Right lobe of liver (tissue), 4 donors: ENCODE measurements at regions not wholly inside any gene's neighbourhood (a gene's known extent, or its start where the extent isn't known, plus 50 kb on each side); places are given as distances from the start of the nearest gene placed in this dataset.

Experiments
- POLR2A ChIP-seq: fragments of 450-650 bp; IDR thresholded peaks from one replicate; pipeline ENCODE4 v1.6.1; 2017; ENCODE audit warnings: antibody characterized with exemption, mild to moderate bottlenecking
- TF ChIP-seq, protein P1 (sequence below), 4 donors: fragments of 200-600 bp in 3 of 4; fragments of 450-650 bp in 1 of 4; IDR thresholded peaks; one replicate each; pipeline versions ENCODE4 v1.5.1 to v1.8.0; 2016 to 2022; ENCODE audit warnings: antibody characterized with exemption in 4 of 4, mild to moderate bottlenecking in 2 of 4
- donor health status: DM: no; HTN: no; CAD: no.
- donor health status: DM: no; HTN: no; CAD: no.
- donor health status: DM: no; HTN: yes; CAD: no.

DNA sequence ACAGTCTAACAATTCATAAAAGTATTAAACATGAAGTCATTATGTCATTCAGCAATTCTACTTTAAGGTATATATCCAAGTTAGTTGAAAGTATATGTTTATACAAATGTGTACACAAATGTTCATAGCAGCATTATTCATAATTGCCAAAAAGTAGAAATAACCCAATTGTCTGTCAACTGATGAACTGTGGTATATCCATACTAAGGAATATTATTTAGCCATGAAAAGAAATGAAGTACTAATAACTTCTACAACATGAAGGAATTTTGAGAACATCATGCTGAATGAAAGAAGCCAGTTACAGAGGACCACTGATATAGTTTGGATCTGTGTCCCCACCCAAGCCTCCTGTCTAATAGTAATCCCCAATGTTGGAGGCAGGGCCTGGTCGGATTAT, 224.3 kb downstream of the SPATA31D1 start:
- TF ChIP-seq POLR2A, result no peak
- TF ChIP-seq, protein P1, sequence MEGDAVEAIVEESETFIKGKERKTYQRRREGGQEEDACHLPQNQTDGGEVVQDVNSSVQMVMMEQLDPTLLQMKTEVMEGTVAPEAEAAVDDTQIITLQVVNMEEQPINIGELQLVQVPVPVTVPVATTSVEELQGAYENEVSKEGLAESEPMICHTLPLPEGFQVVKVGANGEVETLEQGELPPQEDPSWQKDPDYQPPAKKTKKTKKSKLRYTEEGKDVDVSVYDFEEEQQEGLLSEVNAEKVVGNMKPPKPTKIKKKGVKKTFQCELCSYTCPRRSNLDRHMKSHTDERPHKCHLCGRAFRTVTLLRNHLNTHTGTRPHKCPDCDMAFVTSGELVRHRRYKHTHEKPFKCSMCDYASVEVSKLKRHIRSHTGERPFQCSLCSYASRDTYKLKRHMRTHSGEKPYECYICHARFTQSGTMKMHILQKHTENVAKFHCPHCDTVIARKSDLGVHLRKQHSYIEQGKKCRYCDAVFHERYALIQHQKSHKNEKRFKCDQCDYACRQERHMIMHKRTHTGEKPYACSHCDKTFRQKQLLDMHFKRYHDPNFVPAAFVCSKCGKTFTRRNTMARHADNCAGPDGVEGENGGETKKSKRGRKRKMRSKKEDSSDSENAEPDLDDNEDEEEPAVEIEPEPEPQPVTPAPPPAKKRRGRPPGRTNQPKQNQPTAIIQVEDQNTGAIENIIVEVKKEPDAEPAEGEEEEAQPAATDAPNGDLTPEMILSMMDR (IDR thresholded peaks at IDR 0.05), result no peak
